Astrocyte (in vitro differentiated cells and primary cell): ENCODE measurements at regions not wholly inside any gene's neighbourhood (a gene's known extent, or its start where the extent isn't known, plus 50 kb on each side); places are given as distances from the start of the nearest gene placed in this dataset.

ENCODE experiments used
- DNase-seq: peaks from one replicate; pipeline ENCODE4 v3.0.0-alpha.2; 2010; ENCODE audit warnings: low read depth
- FAIRE-seq: peaks from 2 replicates; lab custom pipeline; 2011; peaks lifted over from hg19 to GRCh38; lab: Jason Lieb, UNC
- H2AFZ ChIP-seq: 2 replicates; pipeline ENCODE4 v1.6.0; 2012; ENCODE audit warnings: low read depth, low read length, inconsistent platforms
- H3K27ac ChIP-seq: 2 replicates; pipeline ENCODE4 v1.5.1; 2011; ENCODE audit warnings: low read depth, low read length, inconsistent platforms
- H3K27me3 ChIP-seq: 2 replicates; pipeline ENCODE4 v1.6.0; 2011; ENCODE audit warnings: low read length, inconsistent platforms; ENCODE audit not compliant: insufficient read depth
- H3K36me3 ChIP-seq: 2 replicates; pipeline ENCODE4 v1.5.1; 2011; ENCODE audit warnings: low read length, inconsistent platforms; ENCODE audit not compliant: insufficient read depth
- H3K4me1 ChIP-seq: 2 replicates; pipeline ENCODE4 v1.5.1; 2011; ENCODE audit warnings: low read length, inconsistent platforms; ENCODE audit not compliant: insufficient read depth
- H3K4me2 ChIP-seq: 2 replicates; pipeline ENCODE4 v1.6.0; 2012; ENCODE audit warnings: low read length, inconsistent platforms
- H3K4me3 ChIP-seq: 2 replicates; pipeline ENCODE4 v1.5.1; 2011; ENCODE audit warnings: low read depth, mild to moderate bottlenecking, low read length, inconsistent platforms; ENCODE audit not compliant: insufficient read depth
- H3K79me2 ChIP-seq: 2 replicates; pipeline ENCODE4 v1.6.0; 2012; ENCODE audit warnings: mild to moderate bottlenecking, low read length, inconsistent platforms; ENCODE audit not compliant: insufficient read depth
- H3K9ac ChIP-seq: 2 replicates; pipeline ENCODE4 v1.6.0; 2012; ENCODE audit warnings: mild to moderate bottlenecking, low read length, inconsistent platforms
- H3K9me3 ChIP-seq: 2 replicates; pipeline ENCODE4 v1.5.1; 2012; ENCODE audit warnings: low read depth, mild to moderate bottlenecking, low read length, inconsistent platforms; ENCODE audit not compliant: insufficient read depth
- H4K20me1 ChIP-seq: 2 replicates; pipeline ENCODE4 v1.6.0; 2012; ENCODE audit warnings: low read length, inconsistent platforms; ENCODE audit not compliant: insufficient read depth
- H3K27ac Mint-ChIP-seq: one replicate; pipeline ENCODE4 v1.8.0; 2021; ENCODE audit warnings: mild to moderate bottlenecking, mixed read lengths; ENCODE audit not compliant: unreplicated experiment
- H3K27me3 Mint-ChIP-seq: one replicate; pipeline ENCODE4 v1.8.0; 2021; ENCODE audit warnings: low read depth, mixed read lengths; ENCODE audit not compliant: unreplicated experiment
- H3K36me3 Mint-ChIP-seq: one replicate; pipeline ENCODE4 v1.8.0; 2021; ENCODE audit warnings: low read depth, mixed read lengths; ENCODE audit not compliant: unreplicated experiment
- H3K4me1 Mint-ChIP-seq: one replicate; pipeline ENCODE4 v1.8.0; 2021; ENCODE audit warnings: low read depth, mixed read lengths; ENCODE audit not compliant: unreplicated experiment
- H3K4me3 Mint-ChIP-seq: one replicate; pipeline ENCODE4 v1.8.0; 2021; ENCODE audit warnings: mild to moderate bottlenecking, moderate library complexity, mixed read lengths; ENCODE audit not compliant: unreplicated experiment
- H3K9me3 Mint-ChIP-seq: one replicate; pipeline ENCODE4 v1.8.0; 2021; ENCODE audit warnings: mild to moderate bottlenecking, mixed read lengths; ENCODE audit not compliant: unreplicated experiment
- CTCF ChIP-seq: IDR thresholded peaks from 2 replicates; pipeline ENCODE4 v1.5.1; 2011; ENCODE audit warnings: low read depth, mild to moderate bottlenecking, inconsistent platforms, low read length, moderate library complexity; ENCODE audit not compliant: insufficient read depth
- EZH2 ChIP-seq: IDR thresholded peaks from 2 replicates; pipeline ENCODE4 v1.6.1; 2012; ENCODE audit warnings: mild to moderate bottlenecking, low read length, inconsistent platforms; ENCODE audit not compliant: insufficient read depth

- Histone ChIP-seq H3K27ac (no peak overlapping the region), H3K4me1 (no peaks in the 10 kb centered on the region), H3K27me3 (no peaks in the 10 kb centered on the region), H3K4me3 (no peak overlapping the region), H3K9me3 (no peaks in the 10 kb centered on the region), H3K79me2 (no peaks in the 10 kb centered on the region), H4K20me1 (no peaks in the 10 kb centered on the region), H2AFZ (no peak overlapping the region), H3K4me2 (no peak overlapping the region), H3K36me3 (no peaks in the 10 kb centered on the region), H3K9ac (no peak overlapping the region)
- Mint-ChIP-seq H3K36me3 (no peaks in the 10 kb centered on the region), H3K27ac (no peak overlapping the region), H3K4me1 (peaks cover 6% of the 10 kb centered on the region), H3K27me3 (no peaks in the 10 kb centered on the region), H3K4me3 (no peak overlapping the region), H3K9me3 (no peaks in the 10 kb centered on the region)
- no peak for FAIRE-seq
- no peak for DNase-seq
- TF ChIP-seq EZH2: no peak
These were observed 243.5 kb upstream of the KBTBD8 start for GRCh38 chr3:66754613-66755012.

GRCh38 chr3:66755924-66756323 is 242.2 kb upstream of the KBTBD8 start:
- Mint-ChIP-seq H3K27ac (no peak overlapping the region), H3K9me3 (no peaks in the 10 kb centered on the region), H3K4me3 (no peak overlapping the region), H3K27me3 (no peaks in the 10 kb centered on the region), H3K36me3 (no peaks in the 10 kb centered on the region), H3K4me1 (peaks cover 5% of the 10 kb centered on the region)
- FAIRE-seq: no peak
- no peaks in the 10 kb centered on the region for H3K4me1 ChIP-seq
- no peak overlapping the region for H3K9ac ChIP-seq
- H2AFZ ChIP-seq: no peak overlapping the region
- DNase-seq: no peak
- H3K79me2 ChIP-seq: no peaks in the 10 kb centered on the region
- H3K4me3 ChIP-seq: no peak overlapping the region
- no peak overlapping the region for H3K27ac ChIP-seq
- H3K4me2 ChIP-seq: no peak overlapping the region
- no peaks in the 10 kb centered on the region for H4K20me1 ChIP-seq
- TF ChIP-seq CTCF (no peak), EZH2 (no peak)
- H3K36me3 ChIP-seq: no peaks in the 10 kb centered on the region
- no peaks in the 10 kb centered on the region for H3K9me3 ChIP-seq
- no peaks in the 10 kb centered on the region for H3K27me3 ChIP-seq

- no peaks in the 10 kb centered on the region for H3K9me3 Mint-ChIP-seq
- no peaks in the 10 kb centered on the region for H3K4me1 Mint-ChIP-seq
- H3K4me2 ChIP-seq: no peak overlapping the region
- no peaks in the 10 kb centered on the region for H3K4me1 ChIP-seq
- H3K36me3 Mint-ChIP-seq: no peaks in the 10 kb centered on the region
- H4K20me1 ChIP-seq: no peaks in the 10 kb centered on the region
- H3K27me3 ChIP-seq: no peaks in the 10 kb centered on the region
- H3K4me3 ChIP-seq: no peak overlapping the region
- no peaks in the 10 kb centered on the region for H3K27me3 Mint-ChIP-seq
- no peak overlapping the region for H3K27ac ChIP-seq
- no peak for TF ChIP-seq EZH2
- TF ChIP-seq CTCF: no peak
- no peak for DNase-seq
- no peak overlapping the region for H3K4me3 Mint-ChIP-seq
- FAIRE-seq: no peak
- no peaks in the 10 kb centered on the region for H3K9me3 ChIP-seq
- H3K79me2 ChIP-seq: no peaks in the 10 kb centered on the region
- no peak overlapping the region for H3K9ac ChIP-seq
- H3K36me3 ChIP-seq: no peaks in the 10 kb centered on the region
- H3K27ac Mint-ChIP-seq: no peak overlapping the region
- H2AFZ ChIP-seq: no peak overlapping the region
These were observed 241.6 kb upstream of the KBTBD8 start for GRCh38 chr3:66756468-66757036.
